ENCODE measurements at regions not wholly inside any gene's neighbourhood (a gene's known extent, or its start where the extent isn't known, plus 50 kb on each side); places are given as distances from the start of the nearest gene placed in this dataset.

GRCh38 chr2:2495606-2496005 lies 164.5 kb upstream of the MYT1L start:
- Histone ChIP-seq H3K4me3 (ENCODE audit: insufficient read depth, low read depth, low read length) (no peak overlapping the region), H2AFZ (replicated peaks; ENCODE audit: low read length, poor library complexity) (no peak overlapping the region), H3K4ac (ENCODE audit: low read depth, low read length) (no peak overlapping the region), H2AK5ac (ENCODE audit: low read depth, low read length) (no peak overlapping the region), H2BK20ac (ENCODE audit: low read depth, low read length) (no peak overlapping the region), H2BK15ac (ENCODE audit: low read depth, low read length) (no peak overlapping the region), H3K4me2 (ENCODE audit: low read depth, low read length) (no peak overlapping the region), H3K56ac (ENCODE audit: extremely low read depth, insufficient read depth, low read length) (no peak overlapping the region), H3K9ac (ENCODE audit: low read depth, low read length) (no peak overlapping the region), H3K18ac (ENCODE audit: low read depth, low read length) (no peak overlapping the region), H3K23ac (ENCODE audit: low read depth, low read length) (no peak overlapping the region), H2BK5ac (ENCODE audit: low read depth, low read length, poor library complexity, severe bottlenecking) (no peak overlapping the region), H3K79me1 (ENCODE audit: low read depth in 1 of 2, low read length in 2 of 2) (no peaks in the 10 kb centered on the region), H3K36me3 (ENCODE audit: control insufficient read depth, insufficient read depth, low read length) (no peaks in the 10 kb centered on the region), H4K91ac (ENCODE audit: insufficient read depth, low read depth, low read length) (no peak overlapping the region), H3K27ac (ENCODE audit: insufficient read depth, low read length) (no peak overlapping the region), H4K20me1 (ENCODE audit: insufficient read depth, low read length) (no peaks in the 10 kb centered on the region), H2AK9ac (replicated peaks; ENCODE audit: low read depth, low read length, poor library complexity) (no peak overlapping the region), H3K14ac (replicated peaks; ENCODE audit: low read depth, low read length) (no peak overlapping the region), H3K27me3 (ENCODE audit: control insufficient read depth, insufficient read depth, low read length) (no peaks in the 10 kb centered on the region), H2BK120ac (ENCODE audit: low read depth, low read length) (no peak overlapping the region), H4K5ac (ENCODE audit: low read depth, low read length) (no peak overlapping the region), H3K9me1 (ENCODE audit: insufficient read depth, low read length) (no peaks in the 10 kb centered on the region), H3K4me1 (ENCODE audit: control insufficient read depth, insufficient read depth, low read length) (no peaks in the 10 kb centered on the region), H4K8ac (ENCODE audit: low read depth in 2 of 2, low read length in 2 of 2) (no peak overlapping the region), H3K9me3 (ENCODE audit: control insufficient read depth, insufficient read depth, low read length) (peaks cover 9% of the 10 kb centered on the region)
- intact Hi-C loops (cut with micrococcal nuclease): no loop called here
- dilution Hi-C loops (cut with HindIII; ENCODE audit: low sequenced_read_pairs, unreplicated experiment): no loop called here
- no TSS peak for BruUV-seq (replicated peaks)
- DNase-seq: no peak
- CTCF ChIA-PET: no interaction called here
- in situ Hi-C loops (cut with MboI; ENCODE audit: low sequenced_read_pairs): no loop called here
- POLR2A ChIA-PET (ENCODE audit: unreplicated experiment): no interaction called here
- WGBS, 2 experiments (ENCODE audit: extremely low coverage in 2 of 2, insufficient read length in 1 of 2): no CpG with 5 or more reads among the region's 1 CpG
- ATAC-seq (ENCODE audit: low read depth): no peak
- TF ChIP-seq RCOR1 (IDR thresholded peaks at IDR 0.05; ENCODE audit: insufficient replicate concordance, low read length) (no peak), BHLHE40 (IDR thresholded peaks at IDR 0.05; ENCODE audit: low read depth, low read length) (no peak), POLR2A (IDR thresholded peaks at IDR 0.05; ENCODE audit: low read depth, low read length) (no peak), MAFK (IDR thresholded peaks at IDR 0.05; ENCODE audit: low read depth, low read length) (no peak), RAD21 (IDR thresholded peaks at IDR 0.05; ENCODE audit: low read length) (no peak), MXI1 (IDR thresholded peaks at IDR 0.05; ENCODE audit: borderline replicate concordance, low read depth, low read length) (no peak), CHD1 (IDR thresholded peaks at IDR 0.05; ENCODE audit: low read depth, low read length) (no peak), MAZ (IDR thresholded peaks at IDR 0.05; ENCODE audit: borderline replicate concordance, low read depth, low read length) (no peak), USF2 (IDR thresholded peaks at IDR 0.05; ENCODE audit: low read depth, low read length) (no peak), FOS (IDR thresholded peaks at IDR 0.05; ENCODE audit: low read depth, low read length) (no peak), CTCF (conservative IDR thresholded peaks at IDR 0.05; ENCODE audit: low read depth, low read length) (no peak), RFX5 (IDR thresholded peaks at IDR 0.05; ENCODE audit: low read depth, low read length) (no peak), NFE2L2 (IDR thresholded peaks at IDR 0.05; ENCODE audit: low read depth, low read length) (no peak)
